Mucosa of rectum (tissue), 2 donors: ENCODE measurements at regions not wholly inside any gene's neighbourhood (a gene's known extent, or its start where the extent isn't known, plus 50 kb on each side); places are given as distances from the start of the nearest gene placed in this dataset.

Experiments
- H3K27ac ChIP-seq, 2 donors: one replicate each; pipeline ENCODE4 v1.7.0; 2013; ENCODE audit warnings: inconsistent platforms in 2 of 2, low read depth in 2 of 2, low read length in 2 of 2
- H3K27me3 ChIP-seq, 2 donors: one replicate each; pipeline ENCODE4 v1.7.0; 2013; ENCODE audit warnings: low read length in 2 of 2; ENCODE audit not compliant: control insufficient read depth in 2 of 2, insufficient read depth in 2 of 2
- H3K36me3 ChIP-seq, 2 donors: one replicate each; pipeline ENCODE4 v1.7.0; 2013; ENCODE audit warnings: low read length in 2 of 2; ENCODE audit not compliant: control insufficient read depth in 2 of 2, insufficient read depth in 2 of 2
- H3K4me1 ChIP-seq, 2 donors: one replicate each; pipeline ENCODE4 v1.7.0; 2013; ENCODE audit warnings: low read length in 2 of 2, mild to moderate bottlenecking in 1 of 2; ENCODE audit not compliant: control insufficient read depth in 2 of 2, insufficient read depth in 2 of 2
- H3K4me3 ChIP-seq, 2 donors: one replicate each; pipeline ENCODE4 v1.7.0; 2013; ENCODE audit warnings: low read length in 2 of 2
- H3K9ac ChIP-seq, 2 donors: one replicate each; pipeline ENCODE4 v1.7.0; 2013; ENCODE audit warnings: low read length in 2 of 2, low read depth in 1 of 2, mild to moderate bottlenecking in 1 of 2
- H3K9me3 ChIP-seq, 2 donors: one replicate each; pipeline ENCODE4 v1.7.0; 2013; ENCODE audit warnings: low read length in 2 of 2; ENCODE audit not compliant: control insufficient read depth in 2 of 2
- donor health status: healthy.
- donor health status: Normal muscosa, but diverticular disease.

- Histone ChIP-seq H3K9me3 (no peaks in the 10 kb centered on the region), H3K27ac (no peak overlapping the region), H3K9ac (no peak overlapping the region), H3K27me3 (no peaks in the 10 kb centered on the region), H3K4me3 (no peak overlapping the region), H3K36me3 (no peaks in the 10 kb centered on the region), H3K4me1 (no peaks in the 10 kb centered on the region)
Measured at GRCh38 chr18:75482880-75483279, 55.4 kb upstream of the SMIM21 start.

- no peak overlapping the region for H3K9ac ChIP-seq
- no peaks in the 10 kb centered on the region for H3K9me3 ChIP-seq
- no peaks in the 10 kb centered on the region for H3K4me1 ChIP-seq
- no peak overlapping the region for H3K4me3 ChIP-seq
- H3K36me3 ChIP-seq, result no peaks in the 10 kb centered on the region
- no peaks in the 10 kb centered on the region for H3K27me3 ChIP-seq
- no peak overlapping the region for H3K27ac ChIP-seq
Measured at GRCh38 chr18:75480487-75480886, 53.0 kb upstream of the SMIM21 start.

- Histone ChIP-seq H3K27ac (no peak overlapping the region), H3K27me3 (no peaks in the 10 kb centered on the region)
Measured at GRCh38 chr18:75478996-75479880, 51.7 kb upstream of the SMIM21 start.

GRCh38 chr18:75477900-75478299 lies 50.4 kb upstream of the SMIM21 start:
- H3K9me3 ChIP-seq, result no peaks in the 10 kb centered on the region
- H3K36me3 ChIP-seq, result no peaks in the 10 kb centered on the region
- no peak overlapping the region for H3K9ac ChIP-seq
- no peak overlapping the region for H3K4me3 ChIP-seq
- no peak overlapping the region for H3K27ac ChIP-seq
- no peaks in the 10 kb centered on the region for H3K27me3 ChIP-seq
- no peaks in the 10 kb centered on the region for H3K4me1 ChIP-seq

More at GRCh38 chr18:75478996-75479880, 51.7 kb upstream of the SMIM21 start:
- Histone ChIP-seq H3K9me3 (no peaks in the 10 kb centered on the region), H3K4me3 (no peak overlapping the region), H3K9ac (no peak overlapping the region), H3K36me3 (no peaks in the 10 kb centered on the region), H3K4me1 (no peaks in the 10 kb centered on the region)
